HEK293 (cell line): ENCODE measurements at regions not wholly inside any gene's neighbourhood (a gene's known extent, or its start where the extent isn't known, plus 50 kb on each side); places are given as distances from the start of the nearest gene placed in this dataset.

Experiments used
- CTCF ChIA-PET: fragments of 350-600 bp; formaldehyde crosslinking; extraction: SDS; loops from one replicate; lab custom pipeline; 2021; ENCODE audit warnings: antibody characterized with exemption; lab: Yijun Ruan, JAX
- POLR2A ChIA-PET: fragments of 300-600 bp; formaldehyde crosslinking; extraction: SDS; loops from one replicate; lab custom pipeline; 2020; ENCODE audit warnings: antibody characterized with exemption, inconsistent platforms; lab: Yijun Ruan, JAX
- H3K27ac ChIP-seq: fragments of 200-500 bp; sonication (Bioruptor generic); 2 replicates; pipeline ENCODE4 v1.5.1; 2014; ENCODE audit warnings: low read depth, low read length, control low read depth, inconsistent platforms; ENCODE audit errors: extremely low read depth
- H3K36me3 ChIP-seq, 2 experiments: fragments of 200-500 bp in 1 of 2; sonication (Bioruptor generic) in 1 of 2; 1 replicate in 1 of 2; 2 replicates in 1 of 2; pipeline ENCODE4 v1.5.1; 2014 to 2017; ENCODE audit warnings: inconsistent platforms in 2 of 2, low read length in 2 of 2; ENCODE audit not compliant: control insufficient read depth in 2 of 2, insufficient read depth in 1 of 2
- H3K4me1 ChIP-seq: fragments of 200-500 bp; sonication (Bioruptor generic); 2 replicates; pipeline ENCODE4 v1.5.1; 2014; ENCODE audit warnings: mild to moderate bottlenecking, low read length, inconsistent platforms; ENCODE audit not compliant: control insufficient read depth, insufficient read depth
- H3K4me3 ChIP-seq: 2 replicates; pipeline ENCODE4 v1.5.1; 2011; ENCODE audit warnings: low read depth, mild to moderate bottlenecking, control low read depth, low read length, moderate library complexity
- H3K9me3 ChIP-seq: fragments of 200-500 bp; sonication (Bioruptor generic); 2 replicates; pipeline ENCODE4 v1.5.1; 2014; ENCODE audit warnings: low read depth, low read length, inconsistent platforms; ENCODE audit not compliant: control insufficient read depth, insufficient read depth
- IKZF3 ChIP-seq: fragments of 450-650 bp; IDR thresholded peaks from 2 replicates; pipeline ENCODE4 v1.5.0; 2018; ENCODE audit warnings: missing biosample characterization, mild to moderate bottlenecking, missing genetic modification characterization, moderate library complexity
- SCRT1 ChIP-seq: fragments of 450-650 bp; formaldehyde crosslinking; IDR thresholded peaks from 2 replicates; pipeline ENCODE4 v1.5.1; 2016; ENCODE audit warnings: missing biosample characterization, missing genetic modification characterization, borderline replicate concordance
- ZBTB21 ChIP-seq: fragments of 450-650 bp; formaldehyde crosslinking; IDR thresholded peaks from 2 replicates; pipeline ENCODE4 v1.5.1; 2017; ENCODE audit warnings: missing biosample characterization, missing genetic modification characterization
- ZFHX2 ChIP-seq: fragments of 450-650 bp; formaldehyde crosslinking; conservative IDR thresholded peaks from 2 replicates; pipeline ENCODE4 v1.5.1; 2016; ENCODE audit warnings: missing biosample characterization, missing genetic modification characterization
- ZIC2 ChIP-seq: fragments of 450-650 bp; formaldehyde crosslinking; IDR thresholded peaks from 2 replicates; pipeline ENCODE4 v1.5.1; 2016; ENCODE audit warnings: missing biosample characterization, missing genetic modification characterization
- ZNF16 ChIP-seq: fragments of 450-650 bp; formaldehyde crosslinking; IDR thresholded peaks from 2 replicates; pipeline ENCODE4 v1.5.1; 2016; ENCODE audit warnings: low read depth, missing biosample characterization, missing genetic modification characterization
- ZNF354C ChIP-seq: fragments of 450-650 bp; formaldehyde crosslinking; IDR thresholded peaks from 2 replicates; pipeline ENCODE4 v1.5.1; 2016; ENCODE audit warnings: missing biosample characterization, missing genetic modification characterization, low read depth, borderline replicate concordance
- ZNF423 ChIP-seq: fragments of 450-650 bp; formaldehyde crosslinking; IDR thresholded peaks from 2 replicates; pipeline ENCODE4 v1.5.1; 2016; ENCODE audit warnings: missing biosample characterization, missing genetic modification characterization
- ZNF549 ChIP-seq: fragments of 450-650 bp; IDR thresholded peaks from 2 replicates; pipeline ENCODE4 v1.5.1; 2018; ENCODE audit warnings: missing biosample characterization, missing genetic modification characterization, mild to moderate bottlenecking, inconsistent platforms, moderate library complexity
- ZNF585B ChIP-seq: fragments of 450-650 bp; formaldehyde crosslinking; IDR thresholded peaks from 2 replicates; pipeline ENCODE4 v1.5.1; 2016; ENCODE audit warnings: missing biosample characterization, missing genetic modification characterization
- ZNF596 ChIP-seq: fragments of 450-650 bp; IDR thresholded peaks from 2 replicates; pipeline ENCODE4 v1.5.0; 2018; ENCODE audit warnings: missing biosample characterization, mild to moderate bottlenecking, missing genetic modification characterization, moderate library complexity
- ZNF623 ChIP-seq: fragments of 450-650 bp; formaldehyde crosslinking; IDR thresholded peaks from 2 replicates; pipeline ENCODE4 v1.5.1; 2016; ENCODE audit warnings: missing biosample characterization, missing genetic modification characterization
- ZNF660 ChIP-seq: fragments of 450-650 bp; IDR thresholded peaks from 2 replicates; pipeline ENCODE4 v1.5.1; 2018; ENCODE audit warnings: missing biosample characterization, mild to moderate bottlenecking, missing genetic modification characterization
- ZNF785 ChIP-seq: fragments of 450-650 bp; formaldehyde crosslinking; IDR thresholded peaks from 2 replicates; pipeline ENCODE4 v1.5.1; 2016; ENCODE audit warnings: missing biosample characterization, missing genetic modification characterization
- TF ChIP-seq, protein P1 (sequence below): fragments of 450-650 bp; formaldehyde crosslinking; IDR thresholded peaks from 2 replicates; pipeline ENCODE4 v1.5.1; 2017; ENCODE audit warnings: missing biosample characterization, missing genetic modification characterization
- TF ChIP-seq, protein P2 (sequence below): fragments of 450-650 bp; formaldehyde crosslinking; IDR thresholded peaks from 2 replicates; pipeline ENCODE4 v1.5.1; 2016; ENCODE audit warnings: missing biosample characterization, missing genetic modification characterization
- TF ChIP-seq, protein P3 (sequence below): fragments of 450-650 bp; formaldehyde crosslinking; IDR thresholded peaks from 2 replicates; pipeline ENCODE4 v1.5.1; 2016; ENCODE audit warnings: missing biosample characterization, missing genetic modification characterization, low read depth
- TF ChIP-seq, protein P4 (sequence below): fragments of 450-650 bp; formaldehyde crosslinking; IDR thresholded peaks from 2 replicates; pipeline ENCODE4 v1.5.1; 2017; ENCODE audit warnings: missing biosample characterization, missing genetic modification characterization

DNA sequence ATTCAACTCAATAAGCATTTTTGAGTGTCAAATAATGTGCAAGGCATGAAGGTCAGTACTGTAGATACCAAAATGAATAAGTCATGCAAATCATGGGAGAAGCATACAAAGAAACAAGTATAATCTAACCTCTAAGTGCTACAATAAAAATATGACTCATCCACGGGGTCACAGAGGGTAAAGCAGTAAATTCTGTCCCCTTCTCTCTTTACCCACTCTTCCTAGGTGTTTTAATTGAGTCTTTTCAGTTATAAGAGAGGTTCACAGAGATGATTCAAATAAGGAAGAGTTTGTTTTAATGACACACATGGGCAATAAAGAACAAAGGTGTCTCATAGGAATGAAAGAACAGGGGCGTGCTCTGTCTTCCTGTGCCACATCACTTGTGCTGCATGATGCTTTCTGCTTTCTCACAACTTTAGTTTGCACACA, 71.5 kb upstream of the DAAM1 start (continued):
- TF ChIP-seq, protein P1, sequence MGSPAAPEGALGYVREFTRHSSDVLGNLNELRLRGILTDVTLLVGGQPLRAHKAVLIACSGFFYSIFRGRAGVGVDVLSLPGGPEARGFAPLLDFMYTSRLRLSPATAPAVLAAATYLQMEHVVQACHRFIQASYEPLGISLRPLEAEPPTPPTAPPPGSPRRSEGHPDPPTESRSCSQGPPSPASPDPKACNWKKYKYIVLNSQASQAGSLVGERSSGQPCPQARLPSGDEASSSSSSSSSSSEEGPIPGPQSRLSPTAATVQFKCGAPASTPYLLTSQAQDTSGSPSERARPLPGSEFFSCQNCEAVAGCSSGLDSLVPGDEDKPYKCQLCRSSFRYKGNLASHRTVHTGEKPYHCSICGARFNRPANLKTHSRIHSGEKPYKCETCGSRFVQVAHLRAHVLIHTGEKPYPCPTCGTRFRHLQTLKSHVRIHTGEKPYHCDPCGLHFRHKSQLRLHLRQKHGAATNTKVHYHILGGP (tag by site-specific recombination) = peak; percentile 43; the same call in 1 of the 2 replicates

DNA sequence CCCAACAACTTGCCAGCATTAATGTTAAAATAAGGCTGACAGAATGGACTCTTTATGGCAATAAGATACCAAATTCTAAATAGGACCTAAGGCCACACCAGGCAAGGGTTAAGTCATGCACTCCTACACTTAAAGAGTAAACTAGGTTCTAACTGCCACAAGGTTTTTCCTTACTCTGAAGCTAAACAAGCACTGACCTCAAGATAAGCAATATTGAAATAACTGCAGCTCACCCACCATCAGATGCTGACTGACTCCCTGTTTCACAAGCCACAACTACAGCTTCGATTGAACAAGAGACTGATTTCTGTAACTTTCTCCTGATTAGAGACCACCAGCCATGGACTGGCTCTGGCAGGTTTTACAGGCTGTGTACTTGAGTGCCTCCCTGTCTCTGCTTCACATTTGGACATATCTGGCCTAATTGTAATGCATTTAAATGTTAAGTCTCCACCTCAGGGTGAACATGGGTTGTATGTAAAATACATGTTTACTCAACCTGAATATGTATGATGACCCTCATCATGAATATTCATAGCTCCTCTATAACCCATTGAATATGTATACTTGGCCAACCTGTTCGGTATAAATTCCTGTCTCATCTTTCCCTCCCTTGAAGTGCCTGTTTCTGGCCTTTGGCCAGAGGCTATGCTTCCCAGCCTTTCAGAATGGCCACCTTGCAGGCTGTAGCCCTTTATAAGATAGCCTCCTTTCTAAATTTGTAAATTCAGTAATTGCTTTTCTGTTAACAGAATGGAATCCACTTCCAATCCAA, 70.5 kb upstream of the DAAM1 start:
- ChIA-PET CTCF (interaction anchor here (0.7 to 1.4 kb wide), 5 partner anchors 9 to 617 kb away, joined by 4 to 5 read pairs (median 4); no protein-coding TSS in a partner anchor), POLR2A (no interaction called here)
- H3K9me3 ChIP-seq = no peaks in the 10 kb centered on the region
- H3K27ac ChIP-seq = no peak overlapping the region
- TF ChIP-seq ZNF16 (tag by site-specific recombination) (no peak), ZBTB21 (tag by site-specific recombination) (no peak), SCRT1 (tag by site-specific recombination) (no peak), ZNF549 (tag by site-specific recombination) (no peak), IKZF3 (tag by site-specific recombination) (no peak), ZNF785 (no peak), ZNF623 (tag by site-specific recombination) (no peak), ZNF596 (no peak), ZNF423 (tag by site-specific recombination) (no peak), ZNF585B (tag by site-specific recombination) (no peak), ZFHX2 (tag by site-specific recombination) (no peak), ZNF660 (tag by site-specific recombination) (no peak), ZIC2 (no peak), ZNF354C (tag by site-specific recombination) (no peak)
- TF ChIP-seq, protein P2, sequence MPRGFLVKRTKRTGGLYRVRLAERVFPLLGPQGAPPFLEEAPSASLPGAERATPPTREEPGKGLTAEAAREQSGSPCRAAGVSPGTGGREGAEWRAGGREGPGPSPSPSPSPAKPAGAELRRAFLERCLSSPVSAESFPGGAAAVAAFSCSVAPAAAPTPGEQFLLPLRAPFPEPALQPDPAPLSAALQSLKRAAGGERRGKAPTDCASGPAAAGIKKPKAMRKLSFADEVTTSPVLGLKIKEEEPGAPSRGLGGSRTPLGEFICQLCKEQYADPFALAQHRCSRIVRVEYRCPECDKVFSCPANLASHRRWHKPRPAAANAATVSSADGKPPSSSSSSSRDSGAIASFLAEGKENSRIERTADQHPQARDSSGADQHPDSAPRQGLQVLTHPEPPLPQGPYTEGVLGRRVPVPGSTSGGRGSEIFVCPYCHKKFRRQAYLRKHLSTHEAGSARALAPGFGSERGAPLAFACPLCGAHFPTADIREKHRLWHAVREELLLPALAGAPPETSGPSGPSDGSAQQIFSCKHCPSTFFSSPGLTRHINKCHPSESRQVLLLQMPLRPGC (tag by site-specific recombination) = no peak
- TF ChIP-seq, protein P3, sequence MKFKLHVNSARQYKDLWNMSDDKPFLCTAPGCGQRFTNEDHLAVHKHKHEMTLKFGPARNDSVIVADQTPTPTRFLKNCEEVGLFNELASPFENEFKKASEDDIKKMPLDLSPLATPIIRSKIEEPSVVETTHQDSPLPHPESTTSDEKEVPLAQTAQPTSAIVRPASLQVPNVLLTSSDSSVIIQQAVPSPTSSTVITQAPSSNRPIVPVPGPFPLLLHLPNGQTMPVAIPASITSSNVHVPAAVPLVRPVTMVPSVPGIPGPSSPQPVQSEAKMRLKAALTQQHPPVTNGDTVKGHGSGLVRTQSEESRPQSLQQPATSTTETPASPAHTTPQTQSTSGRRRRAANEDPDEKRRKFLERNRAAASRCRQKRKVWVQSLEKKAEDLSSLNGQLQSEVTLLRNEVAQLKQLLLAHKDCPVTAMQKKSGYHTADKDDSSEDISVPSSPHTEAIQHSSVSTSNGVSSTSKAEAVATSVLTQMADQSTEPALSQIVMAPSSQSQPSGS (tag by site-specific recombination) = no peak
- TF ChIP-seq, protein P4, sequence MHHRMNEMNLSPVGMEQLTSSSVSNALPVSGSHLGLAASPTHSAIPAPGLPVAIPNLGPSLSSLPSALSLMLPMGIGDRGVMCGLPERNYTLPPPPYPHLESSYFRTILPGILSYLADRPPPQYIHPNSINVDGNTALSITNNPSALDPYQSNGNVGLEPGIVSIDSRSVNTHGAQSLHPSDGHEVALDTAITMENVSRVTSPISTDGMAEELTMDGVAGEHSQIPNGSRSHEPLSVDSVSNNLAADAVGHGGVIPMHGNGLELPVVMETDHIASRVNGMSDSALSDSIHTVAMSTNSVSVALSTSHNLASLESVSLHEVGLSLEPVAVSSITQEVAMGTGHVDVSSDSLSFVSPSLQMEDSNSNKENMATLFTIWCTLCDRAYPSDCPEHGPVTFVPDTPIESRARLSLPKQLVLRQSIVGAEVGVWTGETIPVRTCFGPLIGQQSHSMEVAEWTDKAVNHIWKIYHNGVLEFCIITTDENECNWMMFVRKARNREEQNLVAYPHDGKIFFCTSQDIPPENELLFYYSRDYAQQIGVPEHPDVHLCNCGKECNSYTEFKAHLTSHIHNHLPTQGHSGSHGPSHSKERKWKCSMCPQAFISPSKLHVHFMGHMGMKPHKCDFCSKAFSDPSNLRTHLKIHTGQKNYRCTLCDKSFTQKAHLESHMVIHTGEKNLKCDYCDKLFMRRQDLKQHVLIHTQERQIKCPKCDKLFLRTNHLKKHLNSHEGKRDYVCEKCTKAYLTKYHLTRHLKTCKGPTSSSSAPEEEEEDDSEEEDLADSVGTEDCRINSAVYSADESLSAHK (tag by site-specific recombination) = no peak
- H3K36me3 ChIP-seq = no peaks in the 10 kb centered on the region
- no peak overlapping the region for H3K4me3 ChIP-seq
- H3K4me1 ChIP-seq = peaks cover 5% of the 10 kb centered on the region; the same call in 1 of the 2 replicates
